ENCODE measurements at regions not wholly inside any gene's neighbourhood (a gene's known extent, or its start where the extent isn't known, plus 50 kb on each side); places are given as distances from the start of the nearest gene placed in this dataset.
A peak's percentile ranks its signal among the peaks of the same experiment; 100 is the strongest.

GRCh38 chr5:175795959-175796358 lies 75.4 kb upstream of the CPLX2 start:
- Histone ChIP-seq H2AFZ (ENCODE audit: low read depth, low read length) (no peak overlapping the region), H3K9ac (ENCODE audit: low read depth, low read length) (no peak overlapping the region), H3K4me3 (ENCODE audit: low read depth in 1 of 2, low read length in 2 of 2) (no peak overlapping the region), H3K9me3 (ENCODE audit: insufficient read depth, low read length, severe bottlenecking) (no peaks in the 10 kb centered on the region), H3K4me1 (ENCODE audit: insufficient read depth, low read length) (no peaks in the 10 kb centered on the region), H3K27ac (ENCODE audit: low read length) (no peak overlapping the region), H3K79me2 (ENCODE audit: insufficient read depth, low read length) (no peaks in the 10 kb centered on the region), H3K36me3 (ENCODE audit: insufficient read depth, low read length) (no peaks in the 10 kb centered on the region), H3K4me2 (ENCODE audit: insufficient read depth, low read length) (no peak overlapping the region), H4K20me1 (ENCODE audit: insufficient read depth, low read length) (no peaks in the 10 kb centered on the region; the same call in 1 of the 2 replicates), H3K27me3 (ENCODE audit: insufficient read depth, low read length, poor library complexity) (peaks cover 2% of the 10 kb centered on the region)
- DNase-seq: no peak
- ATAC-seq (ENCODE audit: insufficient read depth, low read depth): no peak
- TF ChIP-seq CTCF (IDR thresholded peaks at IDR 0.05; ENCODE audit: borderline replicate concordance, extremely low read depth, low read length, poor library complexity, severe bottlenecking): no peak
- no peak for TF ChIP-seq EZH2 (IDR thresholded peaks at IDR 0.05; ENCODE audit: borderline replicate concordance, low read depth, low read length, severe bottlenecking)

GRCh38 chr5:175796536-175797499 lies 74.6 kb upstream of the CPLX2 start:
- ATAC-seq (ENCODE audit: insufficient read depth, low read depth) (peak; percentile 53; the same call in 2 of the 3 replicates), DNase-seq (peak; percentile 16)
- no peak overlapping the region for H3K4me3 ChIP-seq (ENCODE audit: low read depth in 1 of 2, low read length in 2 of 2)

GRCh38 chr5:175797521-175798038 lies 73.8 kb upstream of the CPLX2 start:
- DNase-seq: no peak
- H3K9ac ChIP-seq (ENCODE audit: low read depth, low read length): no peak overlapping the region
- TF ChIP-seq CTCF (IDR thresholded peaks at IDR 0.05; ENCODE audit: borderline replicate concordance, extremely low read depth, low read length, poor library complexity, severe bottlenecking): no peak
- no peak for TF ChIP-seq EZH2 (IDR thresholded peaks at IDR 0.05; ENCODE audit: borderline replicate concordance, low read depth, low read length, severe bottlenecking)

More at GRCh38 chr5:175796536-175797499, 74.6 kb upstream of the CPLX2 start:
- no peaks in the 10 kb centered on the region for H3K4me1 ChIP-seq (ENCODE audit: insufficient read depth, low read length)
- no peak for TF ChIP-seq EZH2 (IDR thresholded peaks at IDR 0.05; ENCODE audit: borderline replicate concordance, low read depth, low read length, severe bottlenecking)
- TF ChIP-seq CTCF (IDR thresholded peaks at IDR 0.05; ENCODE audit: borderline replicate concordance, extremely low read depth, low read length, poor library complexity, severe bottlenecking): no peak
- no peak overlapping the region for H3K4me2 ChIP-seq (ENCODE audit: insufficient read depth, low read length)
- no peaks in the 10 kb centered on the region for H3K79me2 ChIP-seq (ENCODE audit: insufficient read depth, low read length)
- no peaks in the 10 kb centered on the region for H3K27me3 ChIP-seq (ENCODE audit: insufficient read depth, low read length, poor library complexity)
- H2AFZ ChIP-seq (ENCODE audit: low read depth, low read length): no peak overlapping the region
- no peaks in the 10 kb centered on the region for H3K36me3 ChIP-seq (ENCODE audit: insufficient read depth, low read length)
- no peaks in the 10 kb centered on the region; the same call in 1 of the 2 replicates for H4K20me1 ChIP-seq (ENCODE audit: insufficient read depth, low read length)
- H3K9me3 ChIP-seq (ENCODE audit: insufficient read depth, low read length, severe bottlenecking): no peaks in the 10 kb centered on the region
- H3K27ac ChIP-seq (ENCODE audit: low read length): no peak overlapping the region
- H3K9ac ChIP-seq (ENCODE audit: low read depth, low read length): no peak overlapping the region

More at GRCh38 chr5:175797521-175798038, 73.8 kb upstream of the CPLX2 start:
- Histone ChIP-seq H3K4me2 (ENCODE audit: insufficient read depth, low read length) (no peak overlapping the region), H3K9me3 (ENCODE audit: insufficient read depth, low read length, severe bottlenecking) (no peaks in the 10 kb centered on the region), H3K4me3 (ENCODE audit: low read depth in 1 of 2, low read length in 2 of 2) (no peak overlapping the region), H4K20me1 (ENCODE audit: insufficient read depth, low read length) (no peaks in the 10 kb centered on the region; the same call in 1 of the 2 replicates), H3K4me1 (ENCODE audit: insufficient read depth, low read length) (no peaks in the 10 kb centered on the region), H3K27me3 (ENCODE audit: insufficient read depth, low read length, poor library complexity) (no peaks in the 10 kb centered on the region), H3K79me2 (ENCODE audit: insufficient read depth, low read length) (no peaks in the 10 kb centered on the region), H3K36me3 (ENCODE audit: insufficient read depth, low read length) (no peaks in the 10 kb centered on the region), H3K27ac (ENCODE audit: low read length) (no peak overlapping the region), H2AFZ (ENCODE audit: low read depth, low read length) (no peak overlapping the region)
- ATAC-seq (ENCODE audit: insufficient read depth, low read depth): no peak
